Right cardiac atrium (tissue), 5 donors: ENCODE measurements at regions not wholly inside any gene's neighbourhood (a gene's known extent, or its start where the extent isn't known, plus 50 kb on each side); places are given as distances from the start of the nearest gene placed in this dataset.
"Not testable (repeated sequence)": the region's sequence is repeated elsewhere in the genome, so short reads cannot be mapped to it uniquely, and the experiment has no call there.

Experiments used
- ATAC-seq, 2 donors: fragments of 200-7000 bp; cut with Tn5 transposase; one replicate each; pipeline versions ENCODE4 v1.8.0 to v1.9.1; 2020; ENCODE audit warnings: moderate library complexity in 2 of 2, mild to moderate bottlenecking in 1 of 2
- DNase-seq, 3 donors: peaks; one replicate each; pipeline ENCODE4 v3.0.0-alpha.2; 2020
- H3K27ac ChIP-seq: one replicate; pipeline ENCODE4 v1.5.1; 2013; ENCODE audit warnings: mild to moderate bottlenecking, low read length, control low read depth, moderate library complexity
- H3K27me3 ChIP-seq: one replicate; pipeline ENCODE4 v1.6.1; 2013; ENCODE audit not compliant: control insufficient read depth, insufficient read depth
- H3K4me1 ChIP-seq: one replicate; pipeline ENCODE4 v1.6.1; 2013; ENCODE audit warnings: low read length; ENCODE audit not compliant: control insufficient read depth, insufficient read depth
- H3K4me3 ChIP-seq: one replicate; pipeline ENCODE4 v1.5.1; 2013; ENCODE audit warnings: low read length, control low read depth
- H3K9me3 ChIP-seq: one replicate; pipeline ENCODE4 v1.6.1; 2013; ENCODE audit warnings: low read length; ENCODE audit not compliant: control insufficient read depth
- whole genome bisulfite sequencing: extraction: QIAGEN DNeasy Blood & Tissue Kit; methylation state at CpG from one replicate; pipeline ENCODE4 v1.1.7; 2013; 5-methylcytosine and 5-hydroxymethylcytosine counted together
- intact Hi-C, 4 donors: fragments of 100-400 bp; cut with DNase I; formaldehyde crosslinking; loops; one replicate each; pipeline versions ENCODE4 v1.11.0 to v1.14.0; 2022 to 2023
- donor health status: healthy with polysubstance abuse.
- donor health status: DM: no; HTN: yes; CAD: no.
- donor health status: DM: no; HTN: no; CAD: no.
- donor health status: DM: no; HTN: yes; CAD: no; lungs with severe emphysema.
- donor health status: DM: yes; HTN: yes; CAD: no.

DNA sequence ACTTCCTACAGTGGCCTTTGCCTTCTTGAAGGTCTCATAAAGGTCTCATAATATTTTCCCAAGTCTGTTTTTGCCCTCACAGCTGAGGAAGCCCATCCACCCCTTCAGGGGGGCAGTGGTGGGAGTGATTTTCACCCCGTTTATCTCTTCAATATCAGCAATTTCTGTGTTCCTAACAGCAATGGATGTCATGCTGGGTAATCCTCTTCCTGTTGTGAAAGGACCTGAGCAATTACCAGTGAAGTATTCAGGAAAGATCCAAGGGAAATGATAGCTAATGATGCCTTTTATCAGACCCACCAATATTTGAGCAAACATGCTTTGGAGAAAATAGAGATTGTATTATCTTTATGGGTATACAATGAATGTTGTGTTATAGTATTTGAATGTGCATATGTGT, 226.9 kb downstream of the INSC start:
- Histone ChIP-seq H3K4me3 (no peak overlapping the region), H3K9me3 (no peaks in the 10 kb centered on the region), H3K27me3 (no peaks in the 10 kb centered on the region), H3K4me1 (no peaks in the 10 kb centered on the region), H3K27ac (no peak overlapping the region)
- ATAC-seq = no peak
- intact Hi-C loops = no loop called here
- DNase-seq = no peak
- 31% methylated on average over 1 of the region's 1 CpG for WGBS

DNA sequence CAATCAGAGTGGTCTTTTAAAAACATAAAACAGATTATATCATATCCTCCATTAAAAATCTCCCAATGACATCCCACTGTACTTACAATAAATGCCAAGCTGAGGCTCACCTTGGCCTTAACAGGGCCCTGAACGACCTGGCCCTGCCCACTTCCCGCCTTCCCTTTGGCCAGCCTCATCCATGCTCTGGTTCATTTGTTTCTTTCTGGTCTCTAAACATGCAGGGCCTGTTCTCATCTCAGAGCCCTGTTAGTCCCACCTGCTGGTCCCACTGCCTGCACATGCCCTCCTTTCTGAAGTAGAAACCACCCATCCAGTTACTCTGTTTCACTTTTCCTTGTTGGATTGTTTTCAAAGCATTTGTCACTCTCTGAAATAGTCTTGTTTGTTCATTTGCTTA, 227.4 kb downstream of the INSC start:
- DNase-seq (no peak), ATAC-seq (no peak)
- H3K4me3 ChIP-seq = no peak overlapping the region
- intact Hi-C loops = no loop called here
- H3K27me3 ChIP-seq = no peaks in the 10 kb centered on the region
- no peak overlapping the region for H3K27ac ChIP-seq
- WGBS = 72% methylated on average over 2 of the region's 2 CpGs
- no peaks in the 10 kb centered on the region for H3K9me3 ChIP-seq
- H3K4me1 ChIP-seq = no peaks in the 10 kb centered on the region

DNA sequence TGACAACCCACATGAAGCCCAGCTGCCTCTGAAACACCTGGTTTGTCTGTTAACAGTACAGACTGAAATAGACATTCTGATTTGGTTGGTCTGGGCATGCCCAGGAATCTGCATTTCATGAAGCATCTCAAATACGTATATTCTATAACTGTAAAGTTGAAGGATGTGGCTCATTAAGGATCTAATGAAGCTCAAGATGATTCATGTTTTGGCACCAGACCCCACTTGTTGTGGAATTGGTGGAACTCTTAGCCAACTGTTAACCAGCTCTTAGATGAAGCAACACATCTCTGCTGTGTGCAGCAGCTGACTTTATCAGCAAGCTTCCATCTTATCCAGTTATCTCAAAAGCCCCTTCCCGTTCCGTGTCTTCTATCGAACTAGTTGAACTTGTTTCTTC, 232.2 kb downstream of the INSC start:
- H3K27me3 ChIP-seq = no peaks in the 10 kb centered on the region
- no peaks in the 10 kb centered on the region for H3K4me1 ChIP-seq
- intact Hi-C loops = no loop called here
- DNase-seq = no peak
- H3K27ac ChIP-seq = no peak overlapping the region
- no peak overlapping the region for H3K4me3 ChIP-seq
- H3K9me3 ChIP-seq = no peaks in the 10 kb centered on the region
- 59% methylated on average over 4 of the region's 4 CpGs for WGBS
- ATAC-seq = no peak

DNA sequence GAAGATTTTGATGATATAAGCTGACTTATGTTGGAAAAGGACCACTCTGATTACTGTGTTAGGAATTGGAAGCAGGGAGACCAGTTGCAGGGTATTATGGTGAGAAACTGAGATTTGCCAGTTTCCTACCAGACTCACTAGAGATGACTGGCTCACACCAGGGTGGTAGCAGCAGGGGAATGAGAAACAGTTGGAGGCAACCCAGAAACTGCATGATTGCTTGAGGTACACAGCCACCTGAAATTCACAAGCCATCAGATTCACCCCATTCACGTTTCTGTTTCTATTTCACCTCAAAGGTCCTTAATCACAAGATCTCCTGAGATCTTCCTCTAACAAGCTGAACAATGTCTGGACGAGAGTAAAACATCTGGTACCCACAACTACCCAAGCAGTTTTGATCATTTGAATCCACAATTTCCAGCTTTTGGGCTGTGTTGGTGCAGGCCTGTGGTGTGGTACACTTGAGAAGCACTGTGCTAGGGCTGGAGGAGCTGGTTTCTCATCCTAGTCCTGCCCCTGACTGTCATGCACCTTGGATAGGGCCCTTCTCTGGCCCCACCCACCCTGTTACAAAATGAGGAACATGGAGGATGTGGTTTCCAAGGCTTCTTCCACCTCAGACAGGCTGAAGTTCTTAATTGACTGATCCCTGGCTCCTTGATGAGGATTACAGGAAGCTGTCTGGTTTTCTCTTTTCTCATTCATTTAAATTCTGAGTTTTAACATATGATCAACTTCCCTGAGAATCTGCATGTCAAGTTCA, 233.4 kb downstream of the INSC start:
- Histone ChIP-seq H3K4me3 (no peak overlapping the region), H3K9me3 (no peaks in the 10 kb centered on the region), H3K27me3 (no peaks in the 10 kb centered on the region), H3K27ac (no peak overlapping the region), H3K4me1 (no peaks in the 10 kb centered on the region)
- intact Hi-C loops = no loop called here
- WGBS = 82% methylated on average over 2 of the region's 2 CpGs
- no peak for ATAC-seq
- DNase-seq = no peak

DNA sequence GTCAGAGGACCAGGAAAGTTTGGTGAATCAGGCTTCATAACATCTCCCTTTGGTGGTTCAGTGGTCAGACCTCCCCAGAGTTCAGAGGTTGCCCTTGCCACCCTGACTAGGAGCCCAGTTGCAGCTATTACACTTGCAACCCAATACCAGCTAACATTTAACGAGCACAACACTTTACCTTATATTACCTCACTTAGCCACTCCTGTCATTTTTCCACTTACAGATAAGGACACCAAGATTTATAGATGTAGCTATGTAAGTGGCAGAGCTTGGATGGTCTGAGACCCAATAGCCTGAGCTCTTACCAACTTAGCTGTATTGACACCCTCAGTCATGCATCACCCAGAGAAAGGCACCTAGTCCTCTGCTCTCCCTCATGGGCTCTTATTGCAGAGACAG, 234.7 kb downstream of the INSC start:
- no peaks in the 10 kb centered on the region for H3K9me3 ChIP-seq
- no peaks in the 10 kb centered on the region for H3K4me1 ChIP-seq
- DNase-seq = no peak
- no peak for ATAC-seq
- H3K4me3 ChIP-seq = no peak overlapping the region
- intact Hi-C loops = no loop called here
- no peak overlapping the region for H3K27ac ChIP-seq
- no peaks in the 10 kb centered on the region for H3K27me3 ChIP-seq
- WGBS = 95% methylated on average over 1 of the region's 1 CpG

DNA sequence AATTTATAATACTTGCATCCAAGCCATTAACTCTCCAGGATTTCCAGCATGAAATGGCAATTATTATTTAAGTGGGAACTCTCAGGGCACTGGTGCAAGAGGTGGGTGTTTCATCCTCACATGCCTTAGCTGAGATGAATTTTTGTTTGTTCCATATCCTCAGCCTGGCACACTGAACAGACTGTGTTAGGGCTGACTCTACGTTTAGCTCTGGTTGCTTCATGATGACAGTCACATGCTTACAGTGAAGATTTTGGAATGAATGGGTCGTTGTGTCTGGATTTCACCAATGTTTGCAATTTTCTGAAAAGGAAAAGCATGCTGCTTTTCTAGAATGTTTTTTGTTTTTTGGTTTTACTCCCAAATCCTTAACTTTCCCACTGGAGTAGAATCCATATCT, 246.6 kb downstream of the INSC start:
- no peak for DNase-seq
- 78% methylated on average over 2 of the region's 2 CpGs for WGBS
- H3K4me3 ChIP-seq = no peak overlapping the region
- no peak for ATAC-seq
- H3K9me3 ChIP-seq = no peaks in the 10 kb centered on the region
- intact Hi-C loops = no loop called here
- no peaks in the 10 kb centered on the region for H3K27me3 ChIP-seq
- H3K4me1 ChIP-seq = no peaks in the 10 kb centered on the region
- no peak overlapping the region for H3K27ac ChIP-seq

DNA sequence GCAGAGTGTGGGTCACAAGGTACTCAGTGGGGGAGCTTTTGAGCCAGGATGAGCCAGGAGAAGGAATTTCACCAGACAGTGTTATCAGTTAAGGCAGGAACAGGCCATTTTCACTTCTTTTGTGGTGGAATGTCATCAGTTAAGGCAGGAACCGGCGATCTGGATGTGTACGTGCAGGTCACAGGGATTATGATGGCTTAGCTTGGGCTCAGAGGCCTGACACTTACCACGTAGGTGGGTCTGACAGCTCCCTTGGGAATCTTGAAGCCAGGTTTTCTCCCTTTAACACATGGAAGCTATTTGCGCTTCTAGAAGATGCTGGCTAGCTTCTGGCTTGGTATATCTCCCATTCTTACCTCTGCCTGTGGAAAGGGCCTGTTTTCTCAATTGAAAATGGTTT, 250.6 kb downstream of the INSC start:
- H3K9me3 ChIP-seq, ATAC-seq, H3K27me3 ChIP-seq, intact Hi-C loops, DNase-seq, H3K27ac ChIP-seq, H3K4me1 ChIP-seq, H3K4me3 ChIP-seq: not testable (repeated sequence)
- WGBS = 62% methylated on average over 5 of the region's 5 CpGs

DNA sequence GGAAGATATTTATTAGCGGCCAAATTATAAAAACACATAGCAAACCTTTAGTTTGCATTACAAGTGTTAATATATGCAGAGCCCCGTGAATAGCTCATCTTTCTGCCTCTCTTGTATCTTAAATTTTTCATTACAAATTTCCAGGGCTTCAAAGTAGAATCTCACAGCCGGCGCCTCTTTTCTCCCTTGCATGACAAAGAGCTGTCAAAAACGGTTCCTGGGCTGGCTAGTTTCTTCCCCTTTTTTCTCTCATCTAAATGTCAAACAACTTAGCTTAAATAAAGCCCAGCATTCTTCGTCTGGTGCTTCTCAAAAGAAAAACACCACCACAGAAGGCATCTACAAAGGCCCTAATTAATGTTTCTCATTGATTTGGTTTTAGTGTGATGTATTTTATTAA, 253.0 kb downstream of the INSC start:
- Histone ChIP-seq H3K27me3 (no peaks in the 10 kb centered on the region), H3K4me3 (no peak overlapping the region), H3K27ac (no peak overlapping the region), H3K9me3 (no peaks in the 10 kb centered on the region), H3K4me1 (no peaks in the 10 kb centered on the region)
- ATAC-seq (no peak), DNase-seq (no peak)
- intact Hi-C loops = no loop called here
- whole genome bisulfite sequencing = 40% methylated on average over 6 of the region's 6 CpGs

DNA sequence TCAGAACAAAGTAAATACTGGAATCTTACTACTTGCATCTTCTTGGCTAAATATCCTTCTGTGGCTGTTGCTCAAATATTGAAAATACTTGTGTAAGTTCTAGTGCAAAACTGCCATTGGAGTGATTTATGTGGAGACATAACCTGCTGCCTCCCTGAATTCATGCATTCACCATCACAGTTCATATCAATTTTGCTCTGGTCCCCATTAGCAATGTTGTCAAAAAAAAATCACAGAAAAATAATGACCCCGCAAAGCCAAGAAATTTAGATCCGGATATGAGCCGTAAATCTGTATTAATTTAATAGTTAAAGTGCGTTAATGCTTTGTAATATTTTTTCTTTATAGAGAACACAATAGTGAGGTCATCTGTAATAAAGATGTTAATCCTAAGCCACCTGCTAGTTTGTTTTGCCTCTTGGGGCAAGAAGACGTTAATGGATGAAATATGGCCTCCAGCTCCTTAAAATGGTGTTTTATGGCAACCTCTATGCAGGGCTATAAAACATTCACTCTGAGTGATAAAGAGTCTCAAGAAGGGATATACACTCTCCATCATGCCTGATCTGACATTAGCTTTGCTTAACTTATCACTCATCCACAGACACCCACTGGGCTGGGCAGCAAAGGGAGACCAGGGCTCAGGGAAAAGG, 255.9 kb downstream of the INSC start:
- no peak for ATAC-seq
- WGBS = 93% methylated on average over 5 of the region's 5 CpGs
- no peak for DNase-seq
- Histone ChIP-seq H3K4me1 (no peaks in the 10 kb centered on the region), H3K9me3 (no peaks in the 10 kb centered on the region), H3K27ac (no peak overlapping the region), H3K4me3 (no peak overlapping the region), H3K27me3 (no peaks in the 10 kb centered on the region)
- intact Hi-C loops = no loop called here

DNA sequence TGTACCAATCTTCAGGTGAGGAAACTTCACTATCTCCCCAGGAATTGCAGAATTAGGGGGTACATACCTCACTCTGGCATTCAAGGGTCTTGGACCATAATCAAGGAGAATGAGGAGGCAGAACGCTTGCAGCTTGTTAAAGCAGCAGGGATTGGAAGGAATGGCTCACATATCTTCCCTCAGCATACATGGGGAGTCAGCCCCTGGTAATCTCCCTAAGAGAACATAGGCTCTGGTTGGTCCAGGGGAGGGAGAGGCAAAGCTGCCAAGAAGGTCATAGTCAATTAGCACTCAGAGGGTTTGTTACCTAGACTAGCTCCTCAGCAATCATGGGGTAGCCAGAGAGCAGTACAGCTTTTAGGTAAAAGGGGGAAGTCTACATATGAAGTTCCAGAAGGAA, 256.8 kb downstream of the INSC start:
- 45% methylated on average over 1 of the region's 1 CpG for WGBS
- DNase-seq (no peak), ATAC-seq (no peak)
- Histone ChIP-seq H3K27me3 (no peaks in the 10 kb centered on the region), H3K9me3 (no peaks in the 10 kb centered on the region), H3K27ac (no peak overlapping the region), H3K4me1 (no peaks in the 10 kb centered on the region), H3K4me3 (no peak overlapping the region)
- intact Hi-C loops = no loop called here

DNA sequence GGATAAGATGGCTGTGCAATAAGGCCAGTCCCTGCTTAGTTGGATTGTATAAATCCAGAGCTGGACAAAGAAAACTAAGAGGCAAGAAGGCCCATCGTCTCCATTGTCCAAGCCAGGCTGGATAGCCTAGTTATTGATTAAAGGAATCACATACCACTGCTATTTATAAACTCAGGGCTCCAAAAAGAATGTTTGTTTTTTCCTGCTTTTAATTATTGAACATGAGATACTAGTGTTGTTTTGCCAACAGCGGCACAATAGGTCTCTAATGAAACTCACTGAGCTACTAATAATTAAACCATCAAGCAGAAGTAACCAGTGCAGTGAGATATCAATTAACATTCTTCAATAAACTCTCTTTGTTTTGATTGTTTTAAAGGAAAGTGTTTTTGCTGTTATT, 259.7 kb downstream of the INSC start:
- Histone ChIP-seq H3K27ac (no peak overlapping the region), H3K9me3 (peaks cover 1% of the 10 kb centered on the region), H3K27me3 (no peaks in the 10 kb centered on the region), H3K4me3 (no peak overlapping the region), H3K4me1 (no peaks in the 10 kb centered on the region)
- 71% methylated on average over 2 of the region's 2 CpGs for WGBS
- intact Hi-C loops = no loop called here
- no peak for DNase-seq
- no peak for ATAC-seq

DNA sequence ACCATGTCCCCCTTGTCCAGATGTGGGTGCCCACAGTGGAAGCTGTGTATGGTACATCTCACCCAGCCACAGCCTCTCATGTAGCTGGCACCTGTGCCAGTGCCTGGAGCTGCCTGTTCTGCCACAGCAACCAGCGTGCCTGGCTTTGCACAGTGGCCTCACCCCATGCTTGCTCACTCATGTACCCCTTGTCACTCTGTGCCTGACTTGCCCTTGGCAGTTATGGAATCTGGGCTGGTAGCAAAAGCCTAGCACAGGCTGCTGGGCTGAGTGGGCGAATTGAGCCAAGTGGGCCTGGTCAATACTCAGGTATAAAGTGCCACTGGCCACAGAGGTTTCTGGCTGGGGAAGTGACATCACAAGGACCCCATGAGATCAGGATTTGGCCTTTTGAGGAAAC, 264.2 kb downstream of the INSC start:
- 92% methylated on average over 2 of the region's 2 CpGs for WGBS
- intact Hi-C loops = no loop called here
- no peak for ATAC-seq
- peaks cover 1% of the 10 kb centered on the region for H3K9me3 ChIP-seq
- H3K27me3 ChIP-seq = no peaks in the 10 kb centered on the region
- no peak overlapping the region for H3K4me3 ChIP-seq
- no peak for DNase-seq
- H3K27ac ChIP-seq = no peak overlapping the region
- no peaks in the 10 kb centered on the region for H3K4me1 ChIP-seq
